Neural progenitor cell (in vitro differentiated cells): ENCODE measurements at regions not wholly inside any gene's neighbourhood (a gene's known extent, or its start where the extent isn't known, plus 50 kb on each side); places are given as distances from the start of the nearest gene placed in this dataset.

Experiments used
- CTCF ChIP-seq: fragments of 200-600 bp; sonication (generic); IDR thresholded peaks from 2 replicates; pipeline ENCODE4 v1.5.1; 2017; ENCODE audit warnings: antibody characterized with exemption, mild to moderate bottlenecking
- EZH2 ChIP-seq: fragments of 200-600 bp; sonication (generic); IDR thresholded peaks from 2 replicates; pipeline ENCODE4 v1.6.1; 2017; ENCODE audit warnings: antibody characterized with exemption, mild to moderate bottlenecking, moderate library complexity
- EZH2phosphoT487 ChIP-seq: fragments of 200-600 bp; sonication (generic); IDR thresholded peaks from 2 replicates; pipeline ENCODE4 v1.6.1; 2017; ENCODE audit warnings: antibody characterized with exemption

- TF ChIP-seq EZH2 (no peak), CTCF (peak; percentile 97), EZH2phosphoT487 (no peak)
These were observed 105.4 kb downstream of the PERP start for GRCh38 chr6:138001750-138002349.
